ENCODE measurements at regions not wholly inside any gene's neighbourhood (a gene's known extent, or its start where the extent isn't known, plus 50 kb on each side); places are given as distances from the start of the nearest gene placed in this dataset.

DNA sequence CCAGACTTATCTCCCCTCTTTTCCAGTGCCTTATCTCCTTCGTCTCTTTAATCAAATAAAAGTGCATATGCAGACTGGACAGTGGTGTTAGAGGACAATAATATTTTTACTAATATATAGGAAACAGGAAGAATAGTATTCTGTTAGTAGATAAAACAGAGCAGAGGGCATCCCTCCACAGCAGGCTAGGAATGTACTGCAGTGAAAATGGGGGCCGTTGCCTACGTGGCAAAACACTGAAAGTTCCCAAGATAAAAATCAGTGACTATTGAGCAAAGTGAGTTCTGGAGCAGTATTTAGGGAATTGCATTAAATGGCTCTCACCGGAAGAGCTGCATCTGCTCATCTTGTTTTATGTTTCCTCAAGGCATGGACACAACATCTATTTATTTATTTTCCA is 435.0 kb downstream of the CNTN6 start:
- no peak for DNase-seq (ENCODE audit: low read depth in 2 of 2)
- H3K4me3 ChIP-seq (replicated peaks in 1 of 2; ENCODE audit: low read depth in 2 of 2, low read length in 2 of 2) = no peak overlapping the region
- TF ChIP-seq, protein P1, sequence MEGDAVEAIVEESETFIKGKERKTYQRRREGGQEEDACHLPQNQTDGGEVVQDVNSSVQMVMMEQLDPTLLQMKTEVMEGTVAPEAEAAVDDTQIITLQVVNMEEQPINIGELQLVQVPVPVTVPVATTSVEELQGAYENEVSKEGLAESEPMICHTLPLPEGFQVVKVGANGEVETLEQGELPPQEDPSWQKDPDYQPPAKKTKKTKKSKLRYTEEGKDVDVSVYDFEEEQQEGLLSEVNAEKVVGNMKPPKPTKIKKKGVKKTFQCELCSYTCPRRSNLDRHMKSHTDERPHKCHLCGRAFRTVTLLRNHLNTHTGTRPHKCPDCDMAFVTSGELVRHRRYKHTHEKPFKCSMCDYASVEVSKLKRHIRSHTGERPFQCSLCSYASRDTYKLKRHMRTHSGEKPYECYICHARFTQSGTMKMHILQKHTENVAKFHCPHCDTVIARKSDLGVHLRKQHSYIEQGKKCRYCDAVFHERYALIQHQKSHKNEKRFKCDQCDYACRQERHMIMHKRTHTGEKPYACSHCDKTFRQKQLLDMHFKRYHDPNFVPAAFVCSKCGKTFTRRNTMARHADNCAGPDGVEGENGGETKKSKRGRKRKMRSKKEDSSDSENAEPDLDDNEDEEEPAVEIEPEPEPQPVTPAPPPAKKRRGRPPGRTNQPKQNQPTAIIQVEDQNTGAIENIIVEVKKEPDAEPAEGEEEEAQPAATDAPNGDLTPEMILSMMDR (IDR thresholded peaks at IDR 0.05; ENCODE audit: low read depth, low read length) = no peak

DNA sequence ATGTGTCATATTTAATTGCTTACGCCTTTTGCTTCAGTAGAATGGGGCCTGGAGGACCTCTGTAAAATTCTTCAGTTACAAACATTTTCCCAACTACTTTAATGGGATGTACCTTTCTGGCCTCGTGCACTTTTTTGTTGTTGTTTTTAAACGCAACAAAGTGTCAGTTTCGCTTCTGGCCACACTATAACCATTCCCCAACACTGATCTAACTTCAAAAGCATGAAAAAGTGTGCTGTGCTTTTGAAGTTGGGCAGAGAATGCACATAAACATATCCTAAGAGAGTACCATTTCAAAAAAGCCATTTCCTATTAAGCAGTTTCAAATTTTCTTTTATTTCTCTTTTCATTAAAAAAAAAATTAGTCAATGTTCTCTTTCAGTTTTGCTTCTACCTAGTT is 435.8 kb downstream of the CNTN6 start:
- no peak overlapping the region for H3K4me3 ChIP-seq (replicated peaks in 1 of 2; ENCODE audit: low read depth in 2 of 2, low read length in 2 of 2)
- DNase-seq (ENCODE audit: low read depth in 2 of 2) = no peak
- TF ChIP-seq, protein P1 (IDR thresholded peaks at IDR 0.05; ENCODE audit: low read depth, low read length) = no peak

GRCh38 chr3:1529676-1530075 is 436.9 kb downstream of the CNTN6 start:
- TF ChIP-seq, protein P1 (IDR thresholded peaks at IDR 0.05; ENCODE audit: low read depth, low read length) = no peak
- DNase-seq (ENCODE audit: low read depth in 2 of 2) = no peak
- H3K4me3 ChIP-seq (replicated peaks in 1 of 2; ENCODE audit: low read depth in 2 of 2, low read length in 2 of 2) = no peak overlapping the region

- no peak for DNase-seq (ENCODE audit: low read depth in 2 of 2)
- no peak overlapping the region for H3K4me3 ChIP-seq (replicated peaks in 1 of 2; ENCODE audit: low read depth in 2 of 2, low read length in 2 of 2)
- TF ChIP-seq, protein P1 (IDR thresholded peaks at IDR 0.05; ENCODE audit: low read depth, low read length) = no peak
Measured at GRCh38 chr3:1531981-1532380, 439.2 kb downstream of the CNTN6 start.

GRCh38 chr3:1532935-1533606 is 440.2 kb downstream of the CNTN6 start:
- no peak overlapping the region for H3K4me3 ChIP-seq (replicated peaks in 1 of 2; ENCODE audit: low read depth in 2 of 2, low read length in 2 of 2)
- no peak for DNase-seq (ENCODE audit: low read depth in 2 of 2)
- TF ChIP-seq, protein P1 (IDR thresholded peaks at IDR 0.05; ENCODE audit: low read depth, low read length) = no peak

DNA sequence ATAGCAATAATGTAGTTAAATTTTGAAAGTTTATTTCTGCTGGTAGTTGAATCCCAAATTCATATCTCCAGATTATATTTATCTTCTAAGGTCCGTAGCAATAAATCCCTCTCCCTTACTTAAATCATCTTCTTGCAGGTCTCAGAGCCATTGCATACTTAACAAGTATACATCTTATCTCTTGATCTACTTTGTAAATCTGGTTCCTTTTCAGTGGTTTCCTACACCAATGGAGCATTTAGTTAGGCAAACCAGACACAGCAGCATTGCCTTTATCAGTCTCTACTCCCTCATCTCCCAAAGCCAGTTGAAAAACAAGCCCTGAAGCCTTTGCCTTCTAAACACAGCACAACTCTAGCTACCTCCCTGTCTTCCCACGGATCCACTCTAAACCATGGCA is 440.9 kb downstream of the CNTN6 start:
- TF ChIP-seq, protein P1 (IDR thresholded peaks at IDR 0.05; ENCODE audit: low read depth, low read length) = no peak
- no peak for DNase-seq (ENCODE audit: low read depth in 2 of 2)
- no peak overlapping the region for H3K4me3 ChIP-seq (replicated peaks in 1 of 2; ENCODE audit: low read depth in 2 of 2, low read length in 2 of 2)

DNA sequence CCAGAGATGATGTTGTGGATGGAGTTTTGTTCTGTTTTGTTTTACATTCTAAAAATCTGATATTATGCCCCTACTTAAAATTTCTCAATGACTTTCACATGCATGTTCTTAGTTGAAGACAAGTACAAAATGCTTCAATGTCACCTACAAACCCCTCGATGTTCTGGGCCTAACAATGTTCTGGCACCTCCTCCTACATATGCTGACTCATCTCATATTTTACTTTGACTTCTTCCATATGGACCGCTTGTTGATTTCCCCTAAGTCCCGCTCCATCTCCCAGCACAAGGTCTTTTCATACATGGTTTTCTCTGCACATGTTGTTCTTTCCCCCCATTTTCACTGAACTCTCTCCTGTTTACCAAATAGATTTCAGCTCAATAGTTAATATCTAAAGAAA is 441.4 kb downstream of the CNTN6 start:
- DNase-seq (ENCODE audit: low read depth in 2 of 2) = no peak
- H3K4me3 ChIP-seq (replicated peaks in 1 of 2; ENCODE audit: low read depth in 2 of 2, low read length in 2 of 2) = no peak overlapping the region
- TF ChIP-seq, protein P1 (IDR thresholded peaks at IDR 0.05; ENCODE audit: low read depth, low read length) = no peak

Data from cardiac fibroblast (primary cell).